ENCODE measurements at regions not wholly inside any gene's neighbourhood (a gene's known extent, or its start where the extent isn't known, plus 50 kb on each side); places are given as distances from the start of the nearest gene placed in this dataset.

DNA sequence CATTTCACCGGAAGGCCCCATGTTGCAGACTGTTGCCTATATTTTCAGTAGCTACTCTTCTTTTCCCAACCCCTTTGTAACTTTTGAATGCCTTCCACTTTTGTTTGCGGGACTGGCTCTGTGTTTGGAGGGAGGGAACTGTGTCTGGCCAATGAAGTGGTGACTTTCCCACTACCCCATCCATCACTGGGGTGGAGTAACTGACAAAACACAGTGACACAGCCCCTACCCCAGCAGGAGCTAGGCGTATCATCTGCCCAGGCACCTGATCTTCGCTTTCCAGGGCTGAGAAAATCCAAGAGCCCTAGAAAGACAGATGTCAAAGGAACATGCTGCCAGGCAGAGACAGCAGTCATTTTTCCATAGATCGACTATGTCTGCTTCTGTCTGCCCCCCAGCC lies 710.6 kb upstream of the CELF2 start:
- Mint-ChIP-seq H3K9me3 (ENCODE audit: unreplicated experiment) (no peaks in the 10 kb centered on the region), H3K36me3 (ENCODE audit: low read depth, unreplicated experiment) (no peaks in the 10 kb centered on the region), H3K27me3 (ENCODE audit: unreplicated experiment) (peaks cover 1% of the 10 kb centered on the region), H3K4me3 (ENCODE audit: unreplicated experiment) (no peak overlapping the region), H3K4me1 (ENCODE audit: unreplicated experiment) (peaks cover 12% of the 10 kb centered on the region), H3K27ac (ENCODE audit: unreplicated experiment) (no peak overlapping the region)
- no peak for TF ChIP-seq CTCF (IDR thresholded peaks at IDR 0.05; ENCODE audit: unreplicated experiment)
- no peak for DNase-seq (ENCODE audit: low spot score)

- H3K9me3 Mint-ChIP-seq (ENCODE audit: unreplicated experiment): no peaks in the 10 kb centered on the region
- no peaks in the 10 kb centered on the region for H3K36me3 Mint-ChIP-seq (ENCODE audit: low read depth, unreplicated experiment)
- DNase-seq (ENCODE audit: low spot score): no peak
- H3K4me3 Mint-ChIP-seq (ENCODE audit: unreplicated experiment): no peak overlapping the region
- H3K27ac Mint-ChIP-seq (ENCODE audit: unreplicated experiment): no peak overlapping the region
- H3K27me3 Mint-ChIP-seq (ENCODE audit: unreplicated experiment): peaks cover 1% of the 10 kb centered on the region
- peaks cover 12% of the 10 kb centered on the region for H3K4me1 Mint-ChIP-seq (ENCODE audit: unreplicated experiment)
- TF ChIP-seq CTCF (IDR thresholded peaks at IDR 0.05; ENCODE audit: unreplicated experiment): no peak
Observed at GRCh38 chr10:10307551-10307950, 710.1 kb upstream of the CELF2 start.

DNA sequence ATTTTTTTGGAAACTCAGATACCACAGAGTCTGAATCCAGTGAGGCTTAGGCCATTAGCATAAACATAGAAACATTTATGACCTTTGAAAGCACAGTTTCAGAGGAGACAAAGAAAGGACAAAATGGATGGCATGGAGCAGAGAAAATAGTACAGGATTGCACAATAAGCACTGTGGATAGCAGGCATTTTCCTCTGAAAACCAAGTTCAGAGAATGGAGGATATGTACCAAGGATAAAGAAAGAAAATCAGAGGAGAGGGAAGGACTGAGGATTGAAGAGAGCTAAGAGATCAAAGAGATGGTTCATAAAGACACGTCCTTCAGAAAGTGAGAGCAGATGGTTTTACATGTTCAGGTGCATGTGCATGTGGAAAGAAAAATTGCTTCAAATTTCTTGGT lies 707.2 kb upstream of the CELF2 start:
- Mint-ChIP-seq H3K9me3 (ENCODE audit: unreplicated experiment) (no peaks in the 10 kb centered on the region), H3K36me3 (ENCODE audit: low read depth, unreplicated experiment) (no peaks in the 10 kb centered on the region), H3K4me3 (ENCODE audit: unreplicated experiment) (no peak overlapping the region), H3K27me3 (ENCODE audit: unreplicated experiment) (peaks cover 1% of the 10 kb centered on the region), H3K4me1 (ENCODE audit: unreplicated experiment) (no peaks in the 10 kb centered on the region), H3K27ac (ENCODE audit: unreplicated experiment) (no peak overlapping the region)
- TF ChIP-seq CTCF (IDR thresholded peaks at IDR 0.05; ENCODE audit: unreplicated experiment): no peak
- no peak for DNase-seq (ENCODE audit: low spot score)

GRCh38 chr10:10311966-10312365 lies 705.7 kb upstream of the CELF2 start:
- H3K4me1 Mint-ChIP-seq (ENCODE audit: unreplicated experiment): no peaks in the 10 kb centered on the region
- no peak overlapping the region for H3K27ac Mint-ChIP-seq (ENCODE audit: unreplicated experiment)
- no peaks in the 10 kb centered on the region for H3K9me3 Mint-ChIP-seq (ENCODE audit: unreplicated experiment)
- no peak overlapping the region for H3K4me3 Mint-ChIP-seq (ENCODE audit: unreplicated experiment)
- DNase-seq (ENCODE audit: low spot score): no peak
- H3K27me3 Mint-ChIP-seq (ENCODE audit: unreplicated experiment): peaks cover 1% of the 10 kb centered on the region
- no peaks in the 10 kb centered on the region for H3K36me3 Mint-ChIP-seq (ENCODE audit: low read depth, unreplicated experiment)
- no peak for TF ChIP-seq CTCF (IDR thresholded peaks at IDR 0.05; ENCODE audit: unreplicated experiment)

- Mint-ChIP-seq H3K4me1 (ENCODE audit: unreplicated experiment) (no peaks in the 10 kb centered on the region), H3K4me3 (ENCODE audit: unreplicated experiment) (no peak overlapping the region), H3K27ac (ENCODE audit: unreplicated experiment) (no peak overlapping the region), H3K9me3 (ENCODE audit: unreplicated experiment) (no peaks in the 10 kb centered on the region), H3K36me3 (ENCODE audit: low read depth, unreplicated experiment) (no peaks in the 10 kb centered on the region), H3K27me3 (ENCODE audit: unreplicated experiment) (peaks cover 1% of the 10 kb centered on the region)
- DNase-seq (ENCODE audit: low spot score): no peak
- no peak for TF ChIP-seq CTCF (IDR thresholded peaks at IDR 0.05; ENCODE audit: unreplicated experiment)
Observed at GRCh38 chr10:10313149-10313835, 704.4 kb upstream of the CELF2 start.
